Ishikawa (cell line): ENCODE measurements at regions not wholly inside any gene's neighbourhood (a gene's known extent, or its start where the extent isn't known, plus 50 kb on each side); places are given as distances from the start of the nearest gene placed in this dataset.

Experiments used
- CEBPB ChIP-seq: IDR thresholded peaks from 2 replicates; pipeline ENCODE4 v1.6.1; 2012
- CREB1 ChIP-seq: IDR thresholded peaks from 2 replicates; pipeline ENCODE4 v1.6.1; 2012; ENCODE audit warnings: low read depth
- EGR1 ChIP-seq: IDR thresholded peaks from 2 replicates; pipeline ENCODE4 v1.6.1; 2012
- EP300 ChIP-seq: IDR thresholded peaks from 2 replicates; pipeline ENCODE4 v1.6.1; 2012; ENCODE audit warnings: borderline replicate concordance
- FOXM1 ChIP-seq: IDR thresholded peaks from 2 replicates; pipeline ENCODE4 v1.6.1; 2012; ENCODE audit warnings: low read depth, borderline replicate concordance
- MAX ChIP-seq: IDR thresholded peaks from 2 replicates; pipeline ENCODE4 v1.6.1; 2012
- NFIC ChIP-seq: IDR thresholded peaks from 2 replicates; pipeline ENCODE4 v1.6.1; 2012
- RAD21 ChIP-seq: IDR thresholded peaks from 2 replicates; pipeline ENCODE4 v1.6.1; 2012; ENCODE audit warnings: low read depth
- REST ChIP-seq: IDR thresholded peaks from 2 replicates; pipeline ENCODE4 v1.6.1; 2012; ENCODE audit warnings: low read depth, mild to moderate bottlenecking
- TAF1 ChIP-seq: IDR thresholded peaks from 2 replicates; pipeline ENCODE4 v1.6.1; 2012; ENCODE audit warnings: low read depth, mild to moderate bottlenecking
- TCF12 ChIP-seq: IDR thresholded peaks from 2 replicates; pipeline ENCODE4 v1.6.1; 2012; ENCODE audit warnings: low read depth
- TEAD4 ChIP-seq: IDR thresholded peaks from 2 replicates; pipeline ENCODE4 v1.6.1; 2012
- USF1 ChIP-seq: IDR thresholded peaks from 2 replicates; pipeline ENCODE4 v1.6.1; 2012
- YY1 ChIP-seq: IDR thresholded peaks from 2 replicates; pipeline ENCODE4 v1.6.1; 2012; ENCODE audit warnings: low read depth
- ZBTB7A ChIP-seq: IDR thresholded peaks from 2 replicates; pipeline ENCODE4 v1.6.1; 2012; ENCODE audit warnings: low read depth

- TF ChIP-seq ZBTB7A (no peak), TCF12 (no peak), FOXM1 (no peak)
These were observed 89.7 kb upstream of the PARP8 start for GRCh38 chr5:50576686-50577256.

- no peak for TF ChIP-seq USF1
- TF ChIP-seq TEAD4: no peak
- no peak for TF ChIP-seq MAX
- TF ChIP-seq CEBPB: no peak
- TF ChIP-seq TAF1: no peak
These were observed 85.9 kb upstream of the PARP8 start for GRCh38 chr5:50580506-50580905.

- TF ChIP-seq REST (no peak), TAF1 (no peak), YY1 (no peak), MAX (no peak), CEBPB (no peak), USF1 (no peak), RAD21 (no peak), FOXM1 (no peak), TEAD4 (no peak), EP300 (no peak), ZBTB7A (no peak), TCF12 (no peak), EGR1 (no peak), NFIC (no peak), CREB1 (no peak)
These were observed 83.7 kb upstream of the PARP8 start for GRCh38 chr5:50582699-50583098.

- no peak for TF ChIP-seq USF1
- TF ChIP-seq REST: no peak
These were observed 82.8 kb upstream of the PARP8 start for GRCh38 chr5:50583621-50584020.

GRCh38 chr5:50593681-50594080 lies 72.8 kb upstream of the PARP8 start:
- TF ChIP-seq FOXM1 (no peak), EP300 (no peak), RAD21 (no peak), EGR1 (no peak), CREB1 (no peak), REST (no peak), CEBPB (no peak), USF1 (no peak)
